T-helper 1 cell treated with Interleukin-12 subunit alpha and Interleukin-12 subunit beta and Interleukin-4 antibody, amounts not matched to agents 30 μg/mL and 1 μg/mL, for 36 hours (primary cell): ENCODE measurements at regions not wholly inside any gene's neighbourhood (a gene's known extent, or its start where the extent isn't known, plus 50 kb on each side); places are given as distances from the start of the nearest gene placed in this dataset.

ENCODE experiments used
- H3K27ac Mint-ChIP-seq: one replicate; pipeline ENCODE4 v1.8.0; 2021; ENCODE audit warnings: mild to moderate bottlenecking, mixed read lengths
- H3K27me3 Mint-ChIP-seq: one replicate; pipeline ENCODE4 v1.8.0; 2021; ENCODE audit warnings: low read depth, mixed read lengths
- H3K36me3 Mint-ChIP-seq: one replicate; pipeline ENCODE4 v1.8.0; 2021; ENCODE audit warnings: low read depth, mixed read lengths
- H3K4me1 Mint-ChIP-seq: one replicate; pipeline ENCODE4 v1.8.0; 2021; ENCODE audit warnings: low read depth, mixed read lengths
- H3K4me3 Mint-ChIP-seq: one replicate; pipeline ENCODE4 v1.8.0; 2021; ENCODE audit warnings: mild to moderate bottlenecking, moderate library complexity, mixed read lengths
- H3K9me3 Mint-ChIP-seq: one replicate; pipeline ENCODE4 v1.8.0; 2021; ENCODE audit warnings: mixed read lengths

- Mint-ChIP-seq H3K27me3 (no peaks in the 10 kb centered on the region), H3K4me1 (peaks cover 2% of the 10 kb centered on the region), H3K4me3 (no peak overlapping the region), H3K27ac (no peak overlapping the region), H3K36me3 (no peaks in the 10 kb centered on the region), H3K9me3 (no peaks in the 10 kb centered on the region)
Observed at GRCh38 chr17:72556944-72557826, 436.4 kb downstream of the SOX9 start.

DNA sequence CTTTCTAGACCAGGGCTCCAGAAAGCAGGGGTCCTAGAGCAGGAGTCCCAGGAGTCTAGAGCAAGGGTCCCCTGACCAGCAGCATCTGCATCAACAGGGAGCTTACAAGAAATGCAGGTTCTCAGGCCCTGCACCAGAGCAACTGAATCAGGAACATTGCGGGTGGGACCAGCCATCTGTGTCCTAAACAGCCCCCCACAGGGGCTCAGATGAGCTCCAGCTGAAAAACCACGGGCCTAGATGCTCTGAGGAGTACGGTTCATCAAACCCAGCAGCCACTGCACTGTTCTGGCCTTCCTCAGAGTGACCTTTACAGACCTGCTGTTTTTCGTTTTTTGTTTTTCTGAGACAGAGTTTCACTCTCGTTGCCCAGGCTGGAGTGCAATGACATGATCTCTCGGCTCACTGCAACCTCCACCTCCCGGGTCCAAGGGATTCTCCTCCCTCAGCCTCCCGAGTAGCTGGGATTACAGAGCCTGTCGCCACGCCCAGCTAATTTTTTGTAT, 438.2 kb downstream of the SOX9 start:
- Mint-ChIP-seq H3K4me3 (no peak overlapping the region), H3K27me3 (no peaks in the 10 kb centered on the region), H3K4me1 (peaks cover 2% of the 10 kb centered on the region), H3K27ac (no peak overlapping the region), H3K9me3 (no peaks in the 10 kb centered on the region), H3K36me3 (no peaks in the 10 kb centered on the region)

GRCh38 chr17:72560303-72561247, 439.8 kb downstream of the SOX9 start:
- Mint-ChIP-seq H3K9me3 (no peaks in the 10 kb centered on the region), H3K27ac (no peak overlapping the region), H3K4me1 (peaks cover 2% of the 10 kb centered on the region), H3K36me3 (no peaks in the 10 kb centered on the region), H3K4me3 (no peak overlapping the region), H3K27me3 (no peaks in the 10 kb centered on the region)

DNA sequence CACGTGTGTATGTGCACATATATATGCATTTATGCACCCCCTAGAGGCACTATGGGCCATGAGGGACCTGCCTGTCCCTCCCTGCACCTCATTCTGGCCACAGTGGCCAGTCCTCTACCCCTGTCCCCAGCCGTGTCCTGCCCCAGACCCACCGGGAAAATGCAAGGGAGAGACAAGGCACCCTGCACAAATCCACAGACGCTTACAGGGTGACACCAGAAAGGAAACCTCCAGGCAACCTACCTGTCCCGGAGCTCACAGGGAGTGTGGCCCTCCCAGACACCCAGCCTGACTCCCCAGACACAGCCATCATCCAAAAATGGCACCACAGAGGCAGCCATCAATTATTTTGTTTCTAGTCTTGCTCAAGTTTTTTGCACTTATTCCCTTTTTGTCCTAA, 440.4 kb downstream of the SOX9 start:
- peaks cover 2% of the 10 kb centered on the region for H3K4me1 Mint-ChIP-seq
- H3K4me3 Mint-ChIP-seq, result no peak overlapping the region
- no peaks in the 10 kb centered on the region for H3K9me3 Mint-ChIP-seq
- H3K27ac Mint-ChIP-seq, result no peak overlapping the region
- H3K36me3 Mint-ChIP-seq, result no peaks in the 10 kb centered on the region
- peaks cover 3% of the 10 kb centered on the region for H3K27me3 Mint-ChIP-seq

DNA sequence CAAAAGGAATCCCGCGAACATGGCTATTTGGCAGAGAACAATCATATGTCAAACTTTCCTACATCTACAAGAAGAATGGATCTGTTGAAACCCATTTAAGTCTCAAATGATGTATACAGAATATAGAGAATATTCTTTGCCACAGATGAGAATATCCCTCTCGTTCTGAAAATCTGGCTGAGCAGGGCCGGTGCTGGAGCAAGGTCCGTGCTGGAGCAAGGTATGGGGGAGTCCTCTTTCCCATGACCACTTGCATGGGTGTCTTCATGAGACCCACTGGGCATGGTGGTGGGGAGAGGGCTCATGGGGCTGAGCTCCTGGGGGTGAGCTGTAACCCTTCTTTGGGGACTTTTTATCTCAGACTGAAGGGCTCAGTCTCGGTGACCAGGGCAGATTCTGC, 440.9 kb downstream of the SOX9 start:
- H3K4me1 Mint-ChIP-seq, result peaks cover 4% of the 10 kb centered on the region

GRCh38 chr17:72562615-72563188, 441.9 kb downstream of the SOX9 start:
- Mint-ChIP-seq H3K9me3 (no peaks in the 10 kb centered on the region), H3K4me3 (no peak overlapping the region), H3K4me1 (peaks cover 10% of the 10 kb centered on the region), H3K36me3 (no peaks in the 10 kb centered on the region), H3K27me3 (peaks cover 3% of the 10 kb centered on the region), H3K27ac (no peak overlapping the region)

More for the DNA sequence above, 440.9 kb downstream of the SOX9 start:
- no peaks in the 10 kb centered on the region for H3K36me3 Mint-ChIP-seq
- peaks cover 3% of the 10 kb centered on the region for H3K27me3 Mint-ChIP-seq
- H3K9me3 Mint-ChIP-seq, result no peaks in the 10 kb centered on the region
- H3K27ac Mint-ChIP-seq, result no peak overlapping the region
- no peak overlapping the region for H3K4me3 Mint-ChIP-seq

GRCh38 chr17:72563952-72564351, 443.1 kb downstream of the SOX9 start:
- Mint-ChIP-seq H3K4me1 (peaks cover 10% of the 10 kb centered on the region), H3K4me3 (no peak overlapping the region), H3K36me3 (no peaks in the 10 kb centered on the region), H3K9me3 (no peaks in the 10 kb centered on the region), H3K27me3 (peaks cover 8% of the 10 kb centered on the region), H3K27ac (no peak overlapping the region)

GRCh38 chr17:72565006-72565405, 444.2 kb downstream of the SOX9 start:
- Mint-ChIP-seq H3K36me3 (no peaks in the 10 kb centered on the region), H3K27me3 (peaks cover 8% of the 10 kb centered on the region), H3K4me1 (peaks cover 10% of the 10 kb centered on the region)

GRCh38 chr17:72565758-72566157, 444.9 kb downstream of the SOX9 start:
- H3K36me3 Mint-ChIP-seq, result no peaks in the 10 kb centered on the region
- no peak overlapping the region for H3K27ac Mint-ChIP-seq
- H3K4me1 Mint-ChIP-seq, result peaks cover 9% of the 10 kb centered on the region
- H3K9me3 Mint-ChIP-seq, result no peaks in the 10 kb centered on the region
- no peak overlapping the region for H3K4me3 Mint-ChIP-seq
- H3K27me3 Mint-ChIP-seq, result peaks cover 8% of the 10 kb centered on the region

More at GRCh38 chr17:72565006-72565405, 444.2 kb downstream of the SOX9 start:
- no peak overlapping the region for H3K27ac Mint-ChIP-seq
- no peak overlapping the region for H3K4me3 Mint-ChIP-seq
- H3K9me3 Mint-ChIP-seq, result no peaks in the 10 kb centered on the region

DNA sequence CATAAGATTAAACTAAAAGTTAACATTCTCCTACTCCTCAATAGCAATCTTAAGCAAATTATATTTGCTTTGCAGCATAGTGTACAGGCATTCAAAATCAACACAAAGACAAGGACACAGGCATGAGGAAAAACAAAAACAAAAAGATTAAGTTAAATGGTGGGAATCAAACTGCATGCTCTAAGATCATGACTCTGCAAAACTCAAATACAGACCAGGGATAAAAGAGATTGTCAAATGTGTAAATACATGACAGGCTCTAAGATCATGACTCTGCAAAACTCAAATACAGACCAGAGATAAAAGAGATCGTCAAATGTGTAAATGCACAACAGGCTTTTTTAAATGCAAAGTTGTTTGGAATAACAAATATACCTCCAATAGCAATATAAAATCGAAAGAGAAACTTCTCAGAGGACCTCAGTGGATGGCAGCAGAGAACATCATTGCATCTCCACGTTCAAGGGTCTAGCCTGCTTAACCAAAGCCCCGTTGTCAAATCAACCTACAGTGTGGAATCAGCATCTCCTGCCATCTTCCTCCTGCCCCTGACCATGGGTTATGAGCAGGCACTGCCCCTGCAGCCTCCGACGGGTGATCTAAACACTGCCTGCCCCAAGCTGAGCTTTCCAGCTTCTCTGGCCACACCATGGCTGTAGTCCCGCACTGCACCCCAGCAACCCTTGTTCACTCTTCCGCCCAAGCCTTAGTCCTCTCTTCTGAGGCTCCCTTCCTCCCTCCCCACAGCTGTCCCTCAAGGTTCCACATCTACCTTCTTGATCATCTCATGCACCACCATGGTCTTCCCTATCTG, 446.1 kb downstream of the SOX9 start:
- H3K27ac Mint-ChIP-seq, result no peak overlapping the region
- H3K4me3 Mint-ChIP-seq, result no peak overlapping the region
- H3K9me3 Mint-ChIP-seq, result no peaks in the 10 kb centered on the region
- H3K27me3 Mint-ChIP-seq, result peaks cover 8% of the 10 kb centered on the region
- no peaks in the 10 kb centered on the region for H3K36me3 Mint-ChIP-seq
- H3K4me1 Mint-ChIP-seq, result peaks cover 9% of the 10 kb centered on the region

DNA sequence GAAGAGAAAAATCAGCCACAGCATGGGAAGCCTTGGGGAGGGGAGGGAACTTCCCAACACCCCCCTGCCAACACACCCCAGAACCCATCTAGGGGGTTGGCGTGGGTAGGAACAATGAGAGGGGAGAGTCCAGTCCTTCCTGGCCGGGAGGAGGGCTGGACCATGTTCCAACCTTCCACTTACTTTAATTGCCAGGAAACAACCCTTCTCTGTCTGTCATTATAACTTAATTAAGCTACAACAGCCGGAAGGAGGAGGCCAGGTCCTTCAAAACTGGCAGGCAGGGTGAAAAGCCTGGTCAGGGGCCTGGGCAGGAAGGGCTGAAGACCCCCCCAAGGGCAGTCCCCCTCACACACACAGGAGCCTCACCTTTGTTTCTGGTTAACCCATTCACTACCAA, 447.0 kb downstream of the SOX9 start:
- Mint-ChIP-seq H3K36me3 (no peaks in the 10 kb centered on the region), H3K27me3 (peaks cover 8% of the 10 kb centered on the region), H3K4me1 (peaks cover 9% of the 10 kb centered on the region), H3K4me3 (no peak overlapping the region), H3K27ac (no peak overlapping the region), H3K9me3 (no peaks in the 10 kb centered on the region)

GRCh38 chr17:72569148-72569946, 448.5 kb downstream of the SOX9 start:
- no peak overlapping the region for H3K4me3 Mint-ChIP-seq
- no peaks in the 10 kb centered on the region for H3K9me3 Mint-ChIP-seq
- no peak overlapping the region for H3K27ac Mint-ChIP-seq
- H3K4me1 Mint-ChIP-seq, result peaks cover 9% of the 10 kb centered on the region
- H3K36me3 Mint-ChIP-seq, result no peaks in the 10 kb centered on the region
- H3K27me3 Mint-ChIP-seq, result peaks cover 11% of the 10 kb centered on the region

DNA sequence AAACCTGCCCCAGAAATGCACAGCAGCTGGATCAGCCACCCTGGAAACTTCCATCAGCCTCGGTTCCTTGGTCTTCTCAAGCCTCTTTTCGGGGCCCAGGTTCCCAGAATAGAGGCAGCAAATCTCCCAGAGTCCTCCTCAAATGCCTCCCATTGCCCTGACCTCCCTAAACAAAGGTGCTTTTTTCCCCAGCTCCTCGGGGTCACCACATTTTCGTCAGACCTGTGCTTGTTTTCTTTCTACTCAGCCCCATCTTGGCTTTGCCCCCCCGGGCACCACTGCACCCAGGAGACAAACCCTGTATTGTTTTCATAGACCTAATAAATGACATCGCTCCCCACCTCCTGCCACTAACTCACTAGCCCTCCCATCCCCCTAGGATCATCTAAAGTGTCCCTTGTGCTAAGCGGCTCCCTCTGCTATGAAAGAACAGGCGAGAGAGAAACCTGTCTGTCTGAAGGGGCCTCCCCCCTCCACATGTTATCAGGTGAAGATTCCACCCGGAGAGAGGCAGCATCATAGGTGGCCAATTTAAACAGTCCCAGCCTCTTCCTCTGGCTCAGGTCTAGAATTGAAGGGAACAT, 451.1 kb downstream of the SOX9 start:
- no peak overlapping the region for H3K27ac Mint-ChIP-seq
- no peaks in the 10 kb centered on the region for H3K9me3 Mint-ChIP-seq

More for the DNA sequence above, 451.1 kb downstream of the SOX9 start:
- Mint-ChIP-seq H3K4me1 (peaks cover 5% of the 10 kb centered on the region), H3K27me3 (peaks cover 18% of the 10 kb centered on the region), H3K36me3 (no peaks in the 10 kb centered on the region), H3K4me3 (no peak overlapping the region)
